Keratinocyte (primary cell): ENCODE measurements at regions not wholly inside any gene's neighbourhood (a gene's known extent, or its start where the extent isn't known, plus 50 kb on each side); places are given as distances from the start of the nearest gene placed in this dataset.
"Not testable (repeated sequence)": the region's sequence is repeated elsewhere in the genome, so short reads cannot be mapped to it uniquely, and the experiment has no call there.

ENCODE experiments used
- DNase-seq: peaks from one replicate; pipeline ENCODE4 v3.0.0-alpha.2; 2011; ENCODE audit warnings: low read depth, missing footprints, low spot score
- FAIRE-seq: peaks from 2 replicates; lab custom pipeline; 2011; peaks lifted over from hg19 to GRCh38; lab: Jason Lieb, UNC
- H2AFZ ChIP-seq: 2 replicates; pipeline ENCODE4 v1.6.0; 2012; ENCODE audit warnings: low read length, control low read depth, inconsistent platforms; ENCODE audit not compliant: control insufficient read depth
- H3K27ac ChIP-seq: 2 replicates; pipeline ENCODE4 v1.5.1; 2011; ENCODE audit warnings: low read length; ENCODE audit not compliant: control insufficient read depth, insufficient read depth
- H3K27me3 ChIP-seq: 3 replicates; pipeline ENCODE4 v1.6.0; 2011; ENCODE audit warnings: low read length; ENCODE audit not compliant: control insufficient read depth, insufficient read depth; ENCODE audit errors: extremely low read depth
- H3K36me3 ChIP-seq, 2 experiments: 2 replicates in 1 of 2; 3 replicates in 1 of 2; pipeline ENCODE4 v1.5.1; 2011; ENCODE audit warnings: low read length in 2 of 2, mild to moderate bottlenecking in 1 of 2; ENCODE audit not compliant: control insufficient read depth in 2 of 2, insufficient read depth in 2 of 2; ENCODE audit errors: extremely low read depth in 1 of 2
- H3K4me1 ChIP-seq: 3 replicates; pipeline ENCODE4 v1.5.1; 2011; ENCODE audit warnings: low read length; ENCODE audit not compliant: control insufficient read depth, insufficient read depth; ENCODE audit errors: extremely low read depth
- H3K4me2 ChIP-seq: 3 replicates; pipeline ENCODE4 v1.6.0; 2011; ENCODE audit warnings: low read depth, low read length; ENCODE audit not compliant: control insufficient read depth, insufficient read depth; ENCODE audit errors: extremely low read depth
- H3K4me3 ChIP-seq, 3 experiments: fragments of 200-600 bp in 1 of 3; sonication (generic) in 1 of 3; 2 replicates in 2 of 3; 3 replicates in 1 of 3; pipeline ENCODE4 v1.5.1; 2011 to 2016; ENCODE audit warnings: low read length in 3 of 3, mild to moderate bottlenecking in 3 of 3, control low read depth in 2 of 3, inconsistent platforms in 1 of 3, low read depth in 1 of 3, mixed read lengths in 1 of 3, mixed run types in 1 of 3, moderate library complexity in 1 of 3; ENCODE audit not compliant: control insufficient read depth in 2 of 3, insufficient read depth in 2 of 3; ENCODE audit errors: extremely low read depth in 1 of 3
- H3K79me2 ChIP-seq: 2 replicates; pipeline ENCODE4 v1.6.0; 2012; ENCODE audit warnings: low read length; ENCODE audit not compliant: control insufficient read depth, insufficient read depth
- H3K9ac ChIP-seq: 3 replicates; pipeline ENCODE4 v1.6.0; 2011; ENCODE audit warnings: low read length; ENCODE audit not compliant: control insufficient read depth, insufficient read depth; ENCODE audit errors: extremely low read depth
- H3K9me1 ChIP-seq: 3 replicates; pipeline ENCODE4 v1.6.0; 2011; ENCODE audit warnings: low read length; ENCODE audit not compliant: control insufficient read depth, insufficient read depth; ENCODE audit errors: extremely low read depth
- H3K9me3 ChIP-seq: 2 replicates; pipeline ENCODE4 v1.5.1; 2012; ENCODE audit warnings: low read depth, low read length; ENCODE audit not compliant: control insufficient read depth
- H4K20me1 ChIP-seq: 3 replicates; pipeline ENCODE4 v1.6.0; 2011; ENCODE audit warnings: low read length; ENCODE audit not compliant: control insufficient read depth, insufficient read depth; ENCODE audit errors: extremely low read depth
- dilution Hi-C: fragments of 300-500 bp; cut with MboI; formaldehyde crosslinking; loops from one replicate; pipeline ENCODE4 v1.7.0; 2020; ENCODE audit warnings: low sequenced_read_pairs; ENCODE audit not compliant: extremely low pct_ligation_motif_present

DNA sequence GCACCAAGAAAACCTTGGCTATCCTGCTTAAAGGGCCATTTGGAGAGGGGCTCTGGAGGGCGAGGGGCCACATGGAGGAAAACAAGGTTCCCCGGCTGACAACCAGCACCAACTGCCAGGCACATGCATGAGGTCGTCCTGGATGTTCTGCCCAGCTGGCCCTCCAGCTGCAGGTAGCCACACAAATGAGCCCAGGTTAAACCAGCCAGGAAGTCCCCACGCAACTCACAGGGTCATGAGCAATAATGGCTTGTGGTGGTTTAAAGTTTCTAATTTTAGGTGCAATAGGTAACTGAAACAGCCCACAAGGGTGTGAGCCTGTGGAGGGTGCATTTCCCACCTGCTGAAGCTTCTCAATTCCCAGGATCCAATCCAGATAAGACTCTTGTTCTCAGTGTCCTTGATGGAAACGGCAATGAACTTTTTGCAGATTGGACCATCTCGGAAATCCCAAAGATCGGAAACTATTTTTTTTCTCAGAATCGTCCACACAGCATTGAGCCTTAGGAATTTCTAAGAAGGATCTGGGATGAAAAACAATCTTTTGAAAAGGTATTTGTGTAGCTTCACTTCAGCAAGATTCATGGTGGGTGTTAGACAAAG lies 123.2 kb downstream of the UNC93B1 start:
- H3K4me1 ChIP-seq, H3K4me3 ChIP-seq, H3K79me2 ChIP-seq, H3K36me3 ChIP-seq, H3K27ac ChIP-seq, dilution Hi-C loops, H3K4me2 ChIP-seq, H2AFZ ChIP-seq, H3K27me3 ChIP-seq, H3K9me1 ChIP-seq, FAIRE-seq, H3K9me3 ChIP-seq, H3K9ac ChIP-seq, H4K20me1 ChIP-seq, DNase-seq: not testable (repeated sequence)

DNA sequence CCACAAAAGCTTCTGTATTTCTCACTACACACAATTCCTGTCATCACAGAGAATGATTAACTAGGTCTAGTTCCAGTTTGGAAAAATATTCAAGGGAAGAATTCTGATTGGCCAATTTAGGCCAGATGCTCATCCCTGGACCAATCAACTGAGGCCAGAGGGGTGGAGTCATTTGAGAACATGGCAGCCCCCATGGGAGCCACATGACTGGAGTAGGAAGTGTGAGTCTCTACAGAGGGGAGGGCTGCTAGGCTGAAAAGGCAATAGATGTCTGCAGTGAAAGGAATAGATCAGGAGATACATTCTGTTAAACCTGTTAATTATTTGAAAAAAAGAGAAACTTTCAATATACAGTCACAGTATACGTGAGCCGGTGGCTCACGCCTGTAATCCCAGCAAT lies 125.2 kb downstream of the UNC93B1 start:
- H3K27me3 ChIP-seq, H3K27ac ChIP-seq, DNase-seq, dilution Hi-C loops, H2AFZ ChIP-seq, H3K9me3 ChIP-seq, H3K4me1 ChIP-seq, H3K79me2 ChIP-seq, FAIRE-seq, H3K4me3 ChIP-seq, H4K20me1 ChIP-seq, H3K9me1 ChIP-seq, H3K4me2 ChIP-seq, H3K36me3 ChIP-seq, H3K9ac ChIP-seq: not testable (repeated sequence)

DNA sequence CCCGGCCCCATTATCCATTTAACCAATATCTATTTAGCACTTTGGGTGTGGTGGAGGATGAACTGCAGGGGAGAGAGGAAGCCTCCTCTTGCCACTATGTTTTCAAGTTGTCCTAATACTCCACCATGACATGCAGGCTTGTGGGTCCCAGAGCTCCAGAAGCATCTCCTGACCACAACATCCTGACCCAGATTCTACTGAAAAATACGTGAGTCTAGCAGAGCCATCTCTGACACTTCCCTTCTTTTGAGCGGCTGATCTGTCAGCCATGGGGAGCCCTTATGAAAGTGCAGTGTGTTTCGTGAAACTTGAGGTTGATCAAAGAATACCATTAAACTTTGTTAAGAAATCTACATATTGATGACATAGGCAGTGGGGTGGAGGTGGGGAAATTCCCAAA lies 126.6 kb downstream of the UNC93B1 start:
- H3K36me3 ChIP-seq, H2AFZ ChIP-seq, H4K20me1 ChIP-seq, H3K9ac ChIP-seq, FAIRE-seq, H3K9me1 ChIP-seq, DNase-seq, H3K4me2 ChIP-seq, H3K79me2 ChIP-seq, dilution Hi-C loops, H3K27ac ChIP-seq, H3K4me1 ChIP-seq, H3K27me3 ChIP-seq, H3K9me3 ChIP-seq, H3K4me3 ChIP-seq: not testable (repeated sequence)

DNA sequence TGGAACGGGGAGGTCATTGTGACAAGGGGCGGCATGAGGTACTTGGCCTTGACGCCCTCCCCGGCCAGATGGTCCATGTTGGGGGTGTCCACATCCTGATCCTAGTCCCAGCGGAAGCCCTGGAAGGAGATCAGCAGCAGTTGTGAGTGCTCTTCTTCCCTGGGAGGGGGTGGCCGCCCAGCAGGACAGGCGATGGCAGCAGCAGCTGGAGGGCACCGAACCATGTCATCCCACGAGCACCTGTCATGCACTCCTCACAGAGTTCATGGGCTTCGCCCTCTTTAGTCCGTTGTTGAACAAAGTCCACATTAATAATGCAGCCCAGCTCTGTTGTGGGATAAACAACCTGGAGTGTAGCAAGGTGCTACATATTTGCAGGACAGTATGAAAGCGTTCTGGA lies 130.7 kb downstream of the UNC93B1 start:
- H3K4me1 ChIP-seq, dilution Hi-C loops, FAIRE-seq: not testable (repeated sequence)

DNA sequence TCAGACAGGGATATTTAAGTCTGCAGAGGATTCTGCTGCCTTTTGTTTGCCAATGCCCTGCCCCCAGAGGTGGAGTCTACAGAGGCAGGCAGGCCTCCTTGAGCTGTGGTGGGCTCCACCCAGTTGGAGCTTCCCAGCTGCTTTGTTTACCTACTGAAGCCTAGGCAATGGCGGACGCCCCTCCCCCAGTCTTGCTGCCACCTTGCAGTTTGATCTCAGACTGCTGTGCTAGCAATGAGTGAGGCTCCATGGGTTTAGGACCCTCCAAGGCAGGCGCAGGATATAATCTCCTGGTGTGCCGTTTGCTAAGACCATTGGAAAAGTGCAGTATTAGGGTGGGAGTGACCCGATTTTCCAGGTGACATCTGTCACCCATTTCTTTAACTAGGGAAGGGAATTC lies 132.7 kb downstream of the UNC93B1 start:
- H3K9me3 ChIP-seq, H3K4me1 ChIP-seq, dilution Hi-C loops: not testable (repeated sequence)

More for the DNA sequence above, 130.7 kb downstream of the UNC93B1 start:
- not testable (repeated sequence) for H2AFZ ChIP-seq, H4K20me1 ChIP-seq, H3K27me3 ChIP-seq, H3K27ac ChIP-seq, H3K4me3 ChIP-seq, H3K36me3 ChIP-seq, H3K79me2 ChIP-seq, H3K9me1 ChIP-seq, DNase-seq, H3K4me2 ChIP-seq, H3K9me3 ChIP-seq, H3K9ac ChIP-seq

More for the DNA sequence above, 132.7 kb downstream of the UNC93B1 start:
- not testable (repeated sequence) for H3K36me3 ChIP-seq, FAIRE-seq, DNase-seq, H4K20me1 ChIP-seq, H3K27me3 ChIP-seq, H3K27ac ChIP-seq, H3K9ac ChIP-seq, H3K4me2 ChIP-seq, H2AFZ ChIP-seq, H3K9me1 ChIP-seq, H3K79me2 ChIP-seq, H3K4me3 ChIP-seq
